PC-3 (cell line): ENCODE measurements at regions not wholly inside any gene's neighbourhood (a gene's known extent, or its start where the extent isn't known, plus 50 kb on each side); places are given as distances from the start of the nearest gene placed in this dataset.
"Not testable (repeated sequence)": the region's sequence is repeated elsewhere in the genome, so short reads cannot be mapped to it uniquely, and the experiment has no call there.

Experiments used
- ATAC-seq: fragments of 200-7000 bp; cut with Tn5 transposase; 2 replicates; pipeline ENCODE4 v1.9.1; 2020; ENCODE audit warnings: mild to moderate bottlenecking, moderate library complexity
- BruUV-seq: library from RNA; stranded (reverse); fragments of 400-500 nt; replicated peaks from 2 replicates; lab custom pipeline; 2021; lab: Mats Ljungman, UMichigan
- CTCF ChIA-PET: fragments of 300-600 bp; sonication (Branson Sonifier 250); formaldehyde crosslinking; loops from one replicate; lab custom pipeline; 2022; ENCODE audit warnings: antibody characterized with exemption; lab: Charles Lee
- POLR2A ChIA-PET: fragments of 300-600 bp; sonication (Branson Sonifier 250); formaldehyde crosslinking; loops from one replicate; lab custom pipeline; 2022; ENCODE audit warnings: antibody characterized with exemption; ENCODE audit not compliant: unreplicated experiment; lab: Charles Lee
- DNase-seq: peaks from one replicate; pipeline ENCODE4 v3.0.0-alpha.2; 2015
- H2AFZ ChIP-seq: fragments of 300-600 bp; sonication (generic); 2 replicates; pipeline ENCODE4 v1.6.0; 2016; ENCODE audit warnings: antibody characterized with exemption, low read length
- H3F3A ChIP-seq: fragments of 300-600 bp; sonication (generic); one replicate; pipeline ENCODE4 v1.6.0; 2017; ENCODE audit warnings: antibody characterized with exemption, low read length, control low read depth, mild to moderate bottlenecking; ENCODE audit not compliant: unreplicated experiment
- H3K27ac ChIP-seq: fragments of 300-600 bp; sonication (generic); 2 replicates; pipeline ENCODE4 v1.5.1; 2016; ENCODE audit warnings: mild to moderate bottlenecking, low read length
- H3K27me3 ChIP-seq: fragments of 300-600 bp; sonication (generic); 2 replicates; pipeline ENCODE4 v1.6.1; 2016; ENCODE audit warnings: low read length, mixed read lengths
- H3K36me3 ChIP-seq: fragments of 300-600 bp; sonication (generic); 2 replicates; pipeline ENCODE4 v1.6.1; 2016; ENCODE audit warnings: low read depth, mixed run types, low read length, mixed read lengths
- H3K4me1 ChIP-seq: fragments of 300-600 bp; sonication (generic); 2 replicates; pipeline ENCODE4 v1.5.1; 2016; ENCODE audit warnings: low read length; ENCODE audit not compliant: insufficient read depth
- H3K4me2 ChIP-seq: fragments of 300-600 bp; sonication (generic); 2 replicates; pipeline ENCODE4 v1.6.0; 2016; ENCODE audit warnings: low read length
- H3K4me3 ChIP-seq: fragments of 300-600 bp; sonication (generic); 2 replicates; pipeline ENCODE4 v1.5.1; 2016; ENCODE audit warnings: mild to moderate bottlenecking, low read length, mixed read lengths
- H3K79me2 ChIP-seq: fragments of 300-600 bp; sonication (generic); 2 replicates; pipeline ENCODE4 v1.6.1; 2017; ENCODE audit warnings: low read length, mixed read lengths
- H3K9ac ChIP-seq: fragments of 300-600 bp; sonication (generic); 2 replicates; pipeline ENCODE4 v1.6.0; 2016; ENCODE audit warnings: mild to moderate bottlenecking, low read length
- H3K9me2 ChIP-seq: fragments of 300-600 bp; sonication (generic); replicated peaks from 2 replicates; pipeline ENCODE4 v1.6.1; 2016; ENCODE audit warnings: mixed run types, low read length, mixed read lengths
- H3K9me3 ChIP-seq: fragments of 300-600 bp; sonication (generic); 2 replicates; pipeline ENCODE4 v1.6.1; 2016; ENCODE audit warnings: low read length, mixed read lengths
- H4K20me1 ChIP-seq: fragments of 300-600 bp; sonication (generic); 2 replicates; pipeline ENCODE4 v1.6.1; 2016; ENCODE audit warnings: low read length, mixed read lengths
- EZH2 ChIP-seq: fragments of 300-600 bp; sonication (generic); IDR thresholded peaks from one replicate; pipeline ENCODE4 v1.6.1; 2017; ENCODE audit warnings: antibody characterized with exemption, mild to moderate bottlenecking, low read length; ENCODE audit not compliant: unreplicated experiment
- EZH2phosphoT487 ChIP-seq: fragments of 300-600 bp; sonication (generic); IDR thresholded peaks from 2 replicates; pipeline ENCODE4 v1.6.1; 2018; ENCODE audit warnings: mild to moderate bottlenecking, antibody characterized with exemption, low read length, borderline replicate concordance
- intact Hi-C: fragments of 100-400 bp; cut with micrococcal nuclease; formaldehyde crosslinking; loops from 2 replicates; pipeline ENCODE4 v1.9.0; 2023
- TF ChIP-seq, protein P1 (sequence below): fragments of 300-600 bp; sonication (generic); conservative IDR thresholded peaks from 2 replicates; pipeline ENCODE4 v1.5.1; 2017; ENCODE audit warnings: antibody characterized with exemption, low read depth, mild to moderate bottlenecking, low read length

DNA sequence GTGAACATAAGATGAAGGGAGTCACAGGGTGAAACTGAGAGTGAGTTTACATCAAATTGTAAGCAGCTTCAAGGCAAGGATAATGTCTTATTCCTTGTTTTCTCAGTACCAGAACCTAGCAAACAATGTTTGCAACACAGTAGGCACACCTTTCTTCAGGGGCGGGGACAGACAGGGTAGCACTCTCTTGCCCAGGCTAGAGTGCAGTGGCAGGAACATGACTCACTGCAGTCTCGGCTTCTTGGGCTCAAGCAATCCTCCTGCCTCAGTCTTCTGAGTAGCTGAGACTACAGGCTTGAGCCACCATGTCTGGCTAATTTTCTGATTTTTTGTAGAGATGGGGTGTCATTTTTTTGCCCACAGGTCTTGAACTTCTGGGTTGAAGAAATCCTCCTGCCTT is 299.8 kb downstream of the CD83 start:
- H3K27me3 ChIP-seq = no peaks in the 10 kb centered on the region
- TF ChIP-seq, protein P1, sequence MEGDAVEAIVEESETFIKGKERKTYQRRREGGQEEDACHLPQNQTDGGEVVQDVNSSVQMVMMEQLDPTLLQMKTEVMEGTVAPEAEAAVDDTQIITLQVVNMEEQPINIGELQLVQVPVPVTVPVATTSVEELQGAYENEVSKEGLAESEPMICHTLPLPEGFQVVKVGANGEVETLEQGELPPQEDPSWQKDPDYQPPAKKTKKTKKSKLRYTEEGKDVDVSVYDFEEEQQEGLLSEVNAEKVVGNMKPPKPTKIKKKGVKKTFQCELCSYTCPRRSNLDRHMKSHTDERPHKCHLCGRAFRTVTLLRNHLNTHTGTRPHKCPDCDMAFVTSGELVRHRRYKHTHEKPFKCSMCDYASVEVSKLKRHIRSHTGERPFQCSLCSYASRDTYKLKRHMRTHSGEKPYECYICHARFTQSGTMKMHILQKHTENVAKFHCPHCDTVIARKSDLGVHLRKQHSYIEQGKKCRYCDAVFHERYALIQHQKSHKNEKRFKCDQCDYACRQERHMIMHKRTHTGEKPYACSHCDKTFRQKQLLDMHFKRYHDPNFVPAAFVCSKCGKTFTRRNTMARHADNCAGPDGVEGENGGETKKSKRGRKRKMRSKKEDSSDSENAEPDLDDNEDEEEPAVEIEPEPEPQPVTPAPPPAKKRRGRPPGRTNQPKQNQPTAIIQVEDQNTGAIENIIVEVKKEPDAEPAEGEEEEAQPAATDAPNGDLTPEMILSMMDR = no peak
- no peak for TF ChIP-seq EZH2phosphoT487
- TF ChIP-seq EZH2 = no peak
- ChIA-PET POLR2A (no interaction called here), CTCF (no interaction called here)
- H2AFZ ChIP-seq = no peak overlapping the region
- H3K9ac ChIP-seq = no peak overlapping the region
- no peak for DNase-seq
- no peak overlapping the region for H3K27ac ChIP-seq
- no peak for ATAC-seq
- no TSS peak for BruUV-seq
- H3K9me3 ChIP-seq = no peaks in the 10 kb centered on the region
- intact Hi-C loops = no loop called here
- no peak overlapping the region for H3K4me3 ChIP-seq
- no peaks in the 10 kb centered on the region for H3K4me1 ChIP-seq
- H3K4me2 ChIP-seq = no peak overlapping the region
- no peaks in the 10 kb centered on the region for H3F3A ChIP-seq
- no peaks in the 10 kb centered on the region for H3K9me2 ChIP-seq
- no peaks in the 10 kb centered on the region for H4K20me1 ChIP-seq
- no peaks in the 10 kb centered on the region for H3K36me3 ChIP-seq
- no peaks in the 10 kb centered on the region for H3K79me2 ChIP-seq

GRCh38 chr6:14419224-14419623 is 301.7 kb downstream of the CD83 start:
- BruUV-seq, H3K27ac ChIP-seq, H3K9me2 ChIP-seq, H3K9ac ChIP-seq, H4K20me1 ChIP-seq, H3F3A ChIP-seq, POLR2A ChIA-PET, ATAC-seq, CTCF ChIA-PET, intact Hi-C loops, H2AFZ ChIP-seq, H3K36me3 ChIP-seq, H3K4me1 ChIP-seq, H3K4me3 ChIP-seq, H3K4me2 ChIP-seq, DNase-seq, H3K27me3 ChIP-seq, H3K79me2 ChIP-seq, H3K9me3 ChIP-seq: not testable (repeated sequence)

DNA sequence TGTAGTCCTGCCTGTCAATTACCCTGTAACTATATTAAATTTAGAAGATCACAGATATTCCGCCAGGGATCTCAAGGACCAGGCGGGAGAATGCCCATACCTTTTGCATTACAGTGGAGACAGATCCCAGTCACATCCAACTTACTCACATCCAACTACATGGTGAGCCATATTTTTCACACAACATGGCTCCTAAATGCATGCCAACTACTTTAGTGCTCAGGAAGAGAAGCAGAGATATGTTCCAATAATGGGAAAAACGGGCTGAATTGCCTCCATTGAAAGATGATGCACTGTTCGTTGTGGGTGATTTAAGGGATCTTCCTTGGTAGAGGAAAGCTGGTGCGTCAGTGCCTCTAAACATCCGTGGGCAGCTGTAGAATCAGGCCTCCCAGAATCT is 304.5 kb downstream of the CD83 start:
- Histone ChIP-seq H3K9ac (no peak overlapping the region), H3K27me3 (no peaks in the 10 kb centered on the region), H3K36me3 (no peaks in the 10 kb centered on the region), H3K9me2 (no peaks in the 10 kb centered on the region), H3K4me1 (no peaks in the 10 kb centered on the region), H3F3A (no peaks in the 10 kb centered on the region), H2AFZ (no peak overlapping the region), H3K79me2 (no peaks in the 10 kb centered on the region), H3K4me3 (no peak overlapping the region), H3K4me2 (no peak overlapping the region), H3K27ac (no peak overlapping the region), H3K9me3 (no peaks in the 10 kb centered on the region), H4K20me1 (no peaks in the 10 kb centered on the region)
- ChIA-PET POLR2A (no interaction called here), CTCF (no interaction called here)
- TF ChIP-seq, protein P1 = no peak
- TF ChIP-seq EZH2 = no peak
- TF ChIP-seq EZH2phosphoT487 = no peak
- ATAC-seq = no peak
- BruUV-seq = no TSS peak
- intact Hi-C loops = no loop called here
- no peak for DNase-seq
